ENCODE measurements at regions not wholly inside any gene's neighbourhood (a gene's known extent, or its start where the extent isn't known, plus 50 kb on each side); places are given as distances from the start of the nearest gene placed in this dataset.

GRCh38 chr4:3674479-3674851 lies 91.7 kb upstream of the ADRA2C start:
- TF ChIP-seq CTCF (conservative IDR thresholded peaks at IDR 0.05; ENCODE audit: control insufficient read depth, insufficient read depth, low read depth, low read length): no peak
- DNase-seq (ENCODE audit: low read depth): no peak
- no peak overlapping the region for H3K4me3 ChIP-seq (ENCODE audit: control insufficient read depth, low read depth, low read length)

GRCh38 chr4:3673716-3674478 lies 92.3 kb upstream of the ADRA2C start:
- no peak overlapping the region for H3K4me3 ChIP-seq (ENCODE audit: control insufficient read depth, low read depth, low read length)
- TF ChIP-seq CTCF (conservative IDR thresholded peaks at IDR 0.05; ENCODE audit: control insufficient read depth, insufficient read depth, low read depth, low read length): no peak
- DNase-seq (ENCODE audit: low read depth): no peak

GRCh38 chr4:3673176-3673575 lies 93.0 kb upstream of the ADRA2C start:
- TF ChIP-seq CTCF (conservative IDR thresholded peaks at IDR 0.05; ENCODE audit: control insufficient read depth, insufficient read depth, low read depth, low read length): no peak
- H3K4me3 ChIP-seq (ENCODE audit: control insufficient read depth, low read depth, low read length): no peak overlapping the region
- DNase-seq (ENCODE audit: low read depth): no peak

GRCh38 chr4:3672465-3672831 lies 93.7 kb upstream of the ADRA2C start:
- no peak for TF ChIP-seq CTCF (conservative IDR thresholded peaks at IDR 0.05; ENCODE audit: control insufficient read depth, insufficient read depth, low read depth, low read length)
- H3K4me3 ChIP-seq (ENCODE audit: control insufficient read depth, low read depth, low read length): no peak overlapping the region
- DNase-seq (ENCODE audit: low read depth): no peak

- TF ChIP-seq CTCF (conservative IDR thresholded peaks at IDR 0.05; ENCODE audit: control insufficient read depth, insufficient read depth, low read depth, low read length): no peak
- no peak for DNase-seq (ENCODE audit: low read depth)
- H3K4me3 ChIP-seq (ENCODE audit: control insufficient read depth, low read depth, low read length): no peak overlapping the region
Measured at GRCh38 chr4:3671571-3672464, 94.4 kb upstream of the ADRA2C start.

- H3K4me3 ChIP-seq (ENCODE audit: control insufficient read depth, low read depth, low read length): no peak overlapping the region
- no peak for DNase-seq (ENCODE audit: low read depth)
- no peak for TF ChIP-seq CTCF (conservative IDR thresholded peaks at IDR 0.05; ENCODE audit: control insufficient read depth, insufficient read depth, low read depth, low read length)
Measured at GRCh38 chr4:3670521-3671519, 95.4 kb upstream of the ADRA2C start.

All from fibroblast of mammary gland (primary cell).